GM12874 (cell line): ENCODE measurements at regions not wholly inside any gene's neighbourhood (a gene's known extent, or its start where the extent isn't known, plus 50 kb on each side); places are given as distances from the start of the nearest gene placed in this dataset.

Source experiments
- TF ChIP-seq, protein P1 (sequence below): IDR thresholded peaks from 2 replicates; pipeline ENCODE4 v1.5.1; 2011; ENCODE audit warnings: low read depth, mild to moderate bottlenecking, control low read depth, low read length, moderate library complexity; ENCODE audit not compliant: insufficient read depth

DNA sequence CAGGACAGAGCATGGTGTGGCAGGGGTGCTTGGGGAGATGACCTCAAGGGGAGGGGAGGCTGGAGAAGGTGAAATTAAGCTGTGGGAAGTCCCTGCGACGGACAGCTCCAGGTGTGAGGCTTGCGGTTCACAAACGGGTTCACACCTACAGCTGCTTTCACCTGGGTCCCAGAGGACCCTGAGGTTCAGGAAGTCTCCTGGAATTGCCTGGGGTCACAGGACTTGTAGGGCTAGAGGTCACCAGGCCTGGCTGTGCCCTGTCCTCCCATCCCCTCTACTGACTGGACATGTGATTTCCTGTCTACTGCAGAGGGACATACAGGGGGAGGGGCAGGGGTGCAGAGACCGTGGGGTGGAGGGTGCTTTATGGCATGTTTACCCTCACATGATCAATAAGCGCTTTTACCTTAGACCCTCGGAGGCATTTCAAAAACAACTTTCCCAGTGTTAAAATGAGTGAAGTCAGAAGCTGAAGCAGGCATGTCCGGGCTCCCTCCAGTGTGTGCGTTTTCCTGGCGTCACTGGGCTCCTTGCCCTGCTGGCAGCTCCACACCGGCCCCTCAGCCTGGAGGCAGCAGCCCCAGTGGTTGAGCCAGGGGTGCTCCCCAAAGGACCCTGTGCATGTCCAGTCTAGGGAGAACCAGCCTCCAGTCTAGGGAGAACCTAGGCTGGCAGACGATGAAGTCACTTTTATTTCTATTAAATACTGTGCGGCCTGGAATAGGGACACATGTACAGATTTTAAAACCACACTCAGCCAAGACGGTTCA is 66.6 kb upstream of the IGFBP3 start:
- TF ChIP-seq, protein P1, sequence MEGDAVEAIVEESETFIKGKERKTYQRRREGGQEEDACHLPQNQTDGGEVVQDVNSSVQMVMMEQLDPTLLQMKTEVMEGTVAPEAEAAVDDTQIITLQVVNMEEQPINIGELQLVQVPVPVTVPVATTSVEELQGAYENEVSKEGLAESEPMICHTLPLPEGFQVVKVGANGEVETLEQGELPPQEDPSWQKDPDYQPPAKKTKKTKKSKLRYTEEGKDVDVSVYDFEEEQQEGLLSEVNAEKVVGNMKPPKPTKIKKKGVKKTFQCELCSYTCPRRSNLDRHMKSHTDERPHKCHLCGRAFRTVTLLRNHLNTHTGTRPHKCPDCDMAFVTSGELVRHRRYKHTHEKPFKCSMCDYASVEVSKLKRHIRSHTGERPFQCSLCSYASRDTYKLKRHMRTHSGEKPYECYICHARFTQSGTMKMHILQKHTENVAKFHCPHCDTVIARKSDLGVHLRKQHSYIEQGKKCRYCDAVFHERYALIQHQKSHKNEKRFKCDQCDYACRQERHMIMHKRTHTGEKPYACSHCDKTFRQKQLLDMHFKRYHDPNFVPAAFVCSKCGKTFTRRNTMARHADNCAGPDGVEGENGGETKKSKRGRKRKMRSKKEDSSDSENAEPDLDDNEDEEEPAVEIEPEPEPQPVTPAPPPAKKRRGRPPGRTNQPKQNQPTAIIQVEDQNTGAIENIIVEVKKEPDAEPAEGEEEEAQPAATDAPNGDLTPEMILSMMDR: no peak

DNA sequence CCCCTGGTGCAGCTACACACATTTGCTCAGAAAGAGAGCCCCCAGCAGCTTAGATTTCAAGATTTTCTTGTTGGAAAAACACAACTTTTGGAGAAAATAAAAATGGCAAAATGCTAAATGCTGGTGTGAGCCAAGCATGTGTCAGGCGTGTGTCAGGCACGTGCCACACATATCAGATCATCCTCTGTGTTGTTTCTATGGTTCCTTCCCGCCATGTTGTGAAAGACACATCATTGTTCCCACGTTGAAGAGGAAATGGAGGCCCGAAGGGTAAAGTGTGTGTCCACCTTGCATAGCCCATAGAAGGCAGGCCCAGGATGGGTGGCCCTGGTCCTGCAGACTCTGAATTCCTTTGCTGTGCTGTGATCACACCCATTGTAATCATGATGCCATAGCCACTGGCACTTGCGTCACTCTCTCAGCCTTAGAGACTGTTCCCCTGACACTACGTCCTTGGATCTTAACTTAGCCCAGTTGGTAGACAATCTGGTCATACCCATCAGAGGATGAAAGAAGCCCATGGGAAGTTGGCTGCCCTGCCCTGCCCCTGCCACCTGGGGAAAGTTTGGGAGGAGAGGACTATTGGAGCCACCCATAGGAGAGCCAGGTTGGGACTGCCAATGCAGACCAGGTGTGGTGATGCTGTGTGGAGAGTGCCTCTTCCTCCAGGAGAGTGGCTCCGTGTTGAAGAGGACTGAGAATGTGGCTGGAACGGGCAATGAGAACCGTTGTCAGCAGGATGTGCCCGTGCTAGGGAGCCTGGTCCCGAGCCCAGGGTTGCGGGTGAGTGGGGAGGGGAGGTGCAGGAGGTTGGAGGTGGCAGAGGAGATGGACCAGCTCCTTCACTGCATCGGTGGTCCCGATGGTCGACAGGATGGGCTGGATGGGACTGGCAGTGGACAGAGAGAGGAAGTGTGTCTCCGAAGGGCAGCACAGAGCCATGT is 65.6 kb upstream of the IGFBP3 start:
- TF ChIP-seq, protein P1: no peak

DNA sequence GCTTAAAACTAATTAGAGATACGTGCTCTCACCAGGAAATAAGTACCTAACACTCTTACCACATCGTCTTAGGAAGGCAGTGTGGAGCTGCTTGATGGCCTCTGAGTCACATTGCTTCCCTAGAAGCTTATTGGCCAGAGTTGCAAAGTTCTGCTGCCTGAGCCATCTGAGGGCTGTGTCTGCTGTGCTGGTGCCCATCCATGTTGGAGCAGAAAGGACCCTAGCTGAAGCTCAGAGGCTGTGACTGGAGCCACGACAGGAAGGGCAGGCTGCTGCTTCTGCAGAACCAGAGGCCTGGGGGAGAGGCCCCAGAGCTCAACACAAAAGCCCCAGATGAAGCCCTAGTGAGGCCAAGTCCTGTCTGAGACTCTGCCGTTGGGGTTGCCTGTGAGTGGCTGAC is 64.8 kb upstream of the IGFBP3 start:
- TF ChIP-seq, protein P1: no peak

DNA sequence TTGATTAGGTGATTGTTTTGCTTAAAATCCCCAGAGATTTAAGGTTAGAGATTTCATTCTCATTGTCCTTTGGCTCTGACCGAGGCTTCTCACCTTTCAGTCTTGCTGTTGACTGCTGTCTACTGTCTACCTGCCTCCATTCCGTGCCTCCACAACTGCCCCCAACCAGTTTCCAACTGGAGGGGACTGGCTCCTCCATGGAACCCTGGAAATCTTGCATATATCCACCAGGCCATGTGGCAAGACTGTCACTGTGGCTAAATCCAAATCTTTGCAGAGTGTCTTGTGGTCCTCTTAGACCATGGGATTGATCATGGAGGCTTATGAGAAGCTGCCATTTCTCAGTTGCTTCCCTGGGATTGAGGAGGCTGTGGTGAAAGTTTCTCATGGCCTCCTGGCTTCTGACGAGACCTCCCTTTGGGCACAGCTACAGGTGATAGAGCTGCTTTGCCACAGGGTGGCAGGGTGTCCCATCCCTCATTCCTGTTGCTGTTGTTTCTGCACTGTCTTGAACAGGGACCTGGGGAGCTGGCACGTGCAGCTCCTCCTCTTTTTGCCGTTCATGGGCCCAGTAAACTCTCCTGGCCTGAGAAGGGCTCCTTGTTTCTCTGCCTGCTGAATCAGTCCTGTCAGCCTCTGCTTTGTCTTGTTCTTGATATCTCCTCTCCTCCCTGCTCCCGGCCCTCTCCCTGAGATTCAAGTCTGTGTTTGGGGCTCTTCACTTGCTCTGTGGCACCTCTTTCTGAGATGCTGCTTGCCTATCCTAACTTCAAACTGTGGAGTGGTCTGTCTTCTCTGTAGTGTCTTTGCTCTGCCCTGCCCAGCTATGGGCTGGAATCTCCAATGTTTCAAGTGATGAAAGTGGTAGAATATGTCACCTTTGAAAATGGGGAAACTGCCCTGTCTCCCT is 63.6 kb upstream of the IGFBP3 start:
- TF ChIP-seq, protein P1: no peak

DNA sequence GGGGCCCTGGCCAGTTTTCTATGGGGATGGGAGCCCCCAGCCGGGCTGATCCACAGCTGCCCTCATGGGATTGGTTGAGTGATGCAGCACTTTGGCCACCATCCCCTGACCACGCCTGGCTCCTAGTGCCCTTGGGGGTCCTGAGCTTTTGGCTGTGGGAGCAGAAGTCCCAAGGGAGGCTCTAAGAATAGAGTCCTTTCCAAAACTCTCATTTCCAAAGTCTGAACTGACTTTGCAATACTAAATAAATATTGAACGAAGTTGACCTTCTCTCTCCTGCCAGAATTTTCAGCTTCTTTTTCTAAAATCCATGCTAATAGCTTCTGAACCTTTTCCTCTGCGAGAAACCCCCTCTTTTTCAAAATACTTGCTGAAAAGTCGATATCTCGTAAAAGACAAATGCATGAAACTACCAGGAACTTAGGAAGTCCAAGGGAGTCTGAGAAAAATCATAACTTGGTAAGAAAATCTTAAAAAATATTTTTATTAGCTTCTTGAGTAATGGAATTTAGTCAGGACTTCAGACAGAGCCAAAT is 62.7 kb upstream of the IGFBP3 start:
- TF ChIP-seq, protein P1: no peak

DNA sequence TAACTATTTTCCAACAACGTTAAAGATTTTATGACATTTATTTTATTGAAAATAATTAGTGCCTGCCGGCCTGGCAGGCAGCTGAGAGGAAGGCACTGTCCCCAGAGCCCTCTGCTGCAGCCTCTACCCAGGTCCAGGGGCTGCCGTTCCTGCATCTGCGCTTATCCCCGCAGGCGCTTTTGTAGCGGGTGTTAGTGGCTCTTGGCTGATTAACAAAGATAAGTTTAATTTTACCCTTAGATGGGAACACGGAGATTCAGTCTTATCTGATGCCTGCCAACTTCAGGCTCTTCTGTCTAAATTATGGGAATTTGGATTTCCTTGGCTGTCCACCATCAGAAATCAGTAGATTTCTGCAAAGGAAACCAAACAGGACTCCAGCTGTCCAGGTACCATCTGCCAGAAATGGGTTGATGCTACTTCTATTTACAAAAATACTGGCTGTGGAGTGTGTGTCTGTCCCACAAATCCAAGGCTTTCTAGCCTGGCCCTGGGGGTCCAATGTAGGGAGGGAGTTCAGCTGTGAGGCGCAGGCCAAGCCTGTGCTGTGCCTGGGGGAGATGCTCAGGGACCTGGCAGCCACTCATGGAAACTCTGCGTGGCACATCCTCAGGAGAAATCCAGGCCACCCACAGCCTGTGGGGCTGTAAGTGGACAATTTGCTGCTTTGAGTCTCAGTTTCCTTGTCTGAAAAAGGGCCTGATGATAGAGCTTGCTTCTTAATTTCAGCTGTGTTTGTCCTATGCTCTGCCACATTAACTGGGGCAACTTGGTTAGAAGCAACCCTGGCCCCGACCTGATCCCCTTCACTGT is 62.0 kb upstream of the IGFBP3 start:
- TF ChIP-seq, protein P1: no peak
